ENCODE measurements at regions not wholly inside any gene's neighbourhood (a gene's known extent, or its start where the extent isn't known, plus 50 kb on each side); places are given as distances from the start of the nearest gene placed in this dataset.
"Not testable (repeated sequence)": the region's sequence is repeated elsewhere in the genome, so short reads cannot be mapped to it uniquely, and the experiment has no call there.

- POLR2A ChIA-PET = no interaction called here
- CTCF ChIA-PET = no interaction called here
- DNase-seq (ENCODE audit: extremely low spot score) = no peak
- TF ChIP-seq ARNT (IDR thresholded peaks at IDR 0.05) (no peak), FOXK2 (IDR thresholded peaks at IDR 0.05) (no peak), NFRKB (IDR thresholded peaks at IDR 0.05) (no peak), ELF4 (IDR thresholded peaks at IDR 0.05) (no peak)
Measured at GRCh38 chr4:187128222-187128621, 404.6 kb upstream of the FAT1 start.

GRCh38 chr4:187128976-187129375 is 405.3 kb upstream of the FAT1 start:
- CTCF ChIA-PET = no interaction called here

GRCh38 chr4:187131826-187132225 is 408.2 kb upstream of the FAT1 start:
- DNase-seq (ENCODE audit: extremely low spot score); CTCF ChIA-PET; POLR2A ChIA-PET: not testable (repeated sequence)

More at GRCh38 chr4:187128976-187129375, 405.3 kb upstream of the FAT1 start:
- TF ChIP-seq CTBP1 (IDR thresholded peaks at IDR 0.05; ENCODE audit: borderline replicate concordance) = no peak
- no peak for TF ChIP-seq NFRKB (IDR thresholded peaks at IDR 0.05)
- TF ChIP-seq BHLHE40 (IDR thresholded peaks at IDR 0.05; ENCODE audit: borderline replicate concordance) = no peak
- TF ChIP-seq SP1 (IDR thresholded peaks at IDR 0.05) = no peak
- no peak for TF ChIP-seq PKNOX1 (IDR thresholded peaks at IDR 0.05)
- no peak for TF ChIP-seq FOXK2 (IDR thresholded peaks at IDR 0.05)
- no peak for TF ChIP-seq SUZ12 (IDR thresholded peaks at IDR 0.05)
- TF ChIP-seq ELF4 (IDR thresholded peaks at IDR 0.05) = no peak
- TF ChIP-seq HDGF (IDR thresholded peaks at IDR 0.05; ENCODE audit: borderline replicate concordance) = no peak
- no peak for TF ChIP-seq L3MBTL2 (conservative IDR thresholded peaks at IDR 0.05)
- TF ChIP-seq TARDBP (IDR thresholded peaks at IDR 0.05) = no peak
- TF ChIP-seq FOXM1 (IDR thresholded peaks at IDR 0.05; ENCODE audit: borderline replicate concordance) = no peak
- TF ChIP-seq ARNT (IDR thresholded peaks at IDR 0.05) = no peak
- TF ChIP-seq ZNF384 (IDR thresholded peaks at IDR 0.05) = no peak
- TF ChIP-seq FOXA1 (IDR thresholded peaks at IDR 0.05) = no peak
- no peak for TF ChIP-seq LEF1 (IDR thresholded peaks at IDR 0.05; ENCODE audit: borderline replicate concordance)
- POLR2A ChIA-PET = no interaction called here
- DNase-seq (ENCODE audit: extremely low spot score) = no peak

- ChIA-PET CTCF (interaction anchor here (0.6 kb wide), 1 partner anchor 242 kb away, joined by 3 read pairs; no protein-coding TSS in a partner anchor), POLR2A (no interaction called here)
- DNase-seq (ENCODE audit: extremely low spot score) = no peak
- TF ChIP-seq CTBP1 (IDR thresholded peaks at IDR 0.05; ENCODE audit: borderline replicate concordance) (no peak), LEF1 (IDR thresholded peaks at IDR 0.05; ENCODE audit: borderline replicate concordance) (no peak), L3MBTL2 (conservative IDR thresholded peaks at IDR 0.05) (no peak), PKNOX1 (IDR thresholded peaks at IDR 0.05) (no peak), TARDBP (IDR thresholded peaks at IDR 0.05) (no peak)
Measured at GRCh38 chr4:187135878-187136277, 412.2 kb upstream of the FAT1 start.

GRCh38 chr4:187139141-187139540 is 415.5 kb upstream of the FAT1 start:
- TF ChIP-seq LEF1 (IDR thresholded peaks at IDR 0.05; ENCODE audit: borderline replicate concordance) = no peak
- TF ChIP-seq L3MBTL2 (conservative IDR thresholded peaks at IDR 0.05) = no peak
- TF ChIP-seq ZNF384 (IDR thresholded peaks at IDR 0.05) = no peak
- TF ChIP-seq CTBP1 (IDR thresholded peaks at IDR 0.05; ENCODE audit: borderline replicate concordance) = no peak
- TF ChIP-seq BHLHE40 (IDR thresholded peaks at IDR 0.05; ENCODE audit: borderline replicate concordance) = no peak
- TF ChIP-seq TARDBP (IDR thresholded peaks at IDR 0.05) = no peak
- no peak for TF ChIP-seq ELF4 (IDR thresholded peaks at IDR 0.05)
- TF ChIP-seq ARNT (IDR thresholded peaks at IDR 0.05) = no peak
- TF ChIP-seq SUZ12 (IDR thresholded peaks at IDR 0.05) = no peak
- no peak for TF ChIP-seq FOXM1 (IDR thresholded peaks at IDR 0.05; ENCODE audit: borderline replicate concordance)
- TF ChIP-seq HDGF (IDR thresholded peaks at IDR 0.05; ENCODE audit: borderline replicate concordance) = no peak
- no peak for TF ChIP-seq SP1 (IDR thresholded peaks at IDR 0.05)
- TF ChIP-seq FOXA1 (IDR thresholded peaks at IDR 0.05) = no peak
- TF ChIP-seq NFRKB (IDR thresholded peaks at IDR 0.05) = no peak
- TF ChIP-seq FOXK2 (IDR thresholded peaks at IDR 0.05) = no peak
- TF ChIP-seq PKNOX1 (IDR thresholded peaks at IDR 0.05) = no peak
- POLR2A ChIA-PET = no interaction called here
- CTCF ChIA-PET = no interaction called here
- DNase-seq (ENCODE audit: extremely low spot score) = no peak

- no peak for DNase-seq (ENCODE audit: extremely low spot score)
- no peak for TF ChIP-seq FOXA1 (IDR thresholded peaks at IDR 0.05)
- POLR2A ChIA-PET = no interaction called here
- CTCF ChIA-PET = no interaction called here
Measured at GRCh38 chr4:187141101-187141500, 417.4 kb upstream of the FAT1 start.

GRCh38 chr4:187149229-187149945 is 425.7 kb upstream of the FAT1 start:
- no peak for DNase-seq (ENCODE audit: extremely low spot score)
- ChIA-PET CTCF (no interaction called here), POLR2A (no interaction called here)
- TF ChIP-seq L3MBTL2 (conservative IDR thresholded peaks at IDR 0.05) (no peak), FOXM1 (IDR thresholded peaks at IDR 0.05; ENCODE audit: borderline replicate concordance) (no peak), ZNF384 (IDR thresholded peaks at IDR 0.05) (no peak), PKNOX1 (IDR thresholded peaks at IDR 0.05) (no peak), SUZ12 (IDR thresholded peaks at IDR 0.05) (no peak), CTBP1 (IDR thresholded peaks at IDR 0.05; ENCODE audit: borderline replicate concordance) (no peak), TARDBP (IDR thresholded peaks at IDR 0.05) (no peak), FOXK2 (IDR thresholded peaks at IDR 0.05) (no peak), SP1 (IDR thresholded peaks at IDR 0.05) (no peak), FOXA1 (IDR thresholded peaks at IDR 0.05) (no peak), BHLHE40 (IDR thresholded peaks at IDR 0.05; ENCODE audit: borderline replicate concordance) (no peak)
